HG02678 (cell line): ENCODE measurements at regions not wholly inside any gene's neighbourhood (a gene's known extent, or its start where the extent isn't known, plus 50 kb on each side); places are given as distances from the start of the nearest gene placed in this dataset.

Experiments
- ATAC-seq: cut with Tn5 transposase; IDR thresholded peaks from one replicate; pipeline ENCODE4 v1.9.1; 2021; ENCODE audit warnings: mild to moderate bottlenecking, moderate library complexity; ENCODE audit not compliant: unreplicated experiment

GRCh38 chr16:79408355-79408754, 192.2 kb downstream of the MAF start:
- ATAC-seq, result no peak

DNA sequence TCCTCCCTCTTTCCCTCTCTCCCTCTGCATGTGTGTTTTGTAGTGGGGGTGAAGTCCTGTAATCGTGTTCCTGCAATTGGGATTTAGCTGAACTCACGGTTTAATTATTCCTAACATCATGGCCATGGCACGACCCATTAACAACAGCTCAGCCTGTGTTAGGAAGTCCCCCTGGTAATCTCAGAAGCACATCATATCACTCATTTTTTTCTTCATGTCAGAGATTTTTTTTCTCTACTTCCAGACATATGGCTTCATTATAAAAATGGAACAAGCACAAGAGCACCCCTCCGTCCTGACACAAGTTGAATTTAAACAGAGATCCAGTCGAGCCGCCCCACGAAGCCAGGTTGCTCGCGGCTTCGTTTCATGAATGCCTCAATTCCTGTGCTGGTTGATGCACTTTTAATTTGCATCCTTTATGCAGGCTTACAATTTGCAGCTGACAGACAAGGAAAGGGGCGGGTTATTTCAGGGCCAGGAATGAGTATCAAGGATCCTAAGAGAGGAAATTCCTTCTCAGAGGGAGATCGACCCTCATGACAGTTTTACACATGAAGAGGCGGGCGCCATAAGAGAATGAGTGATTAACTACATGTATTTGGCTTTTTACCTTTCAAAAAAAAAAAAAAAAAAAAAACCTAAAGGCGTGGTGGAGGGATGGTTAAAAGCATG, 192.9 kb downstream of the MAF start:
- no peak for ATAC-seq

DNA sequence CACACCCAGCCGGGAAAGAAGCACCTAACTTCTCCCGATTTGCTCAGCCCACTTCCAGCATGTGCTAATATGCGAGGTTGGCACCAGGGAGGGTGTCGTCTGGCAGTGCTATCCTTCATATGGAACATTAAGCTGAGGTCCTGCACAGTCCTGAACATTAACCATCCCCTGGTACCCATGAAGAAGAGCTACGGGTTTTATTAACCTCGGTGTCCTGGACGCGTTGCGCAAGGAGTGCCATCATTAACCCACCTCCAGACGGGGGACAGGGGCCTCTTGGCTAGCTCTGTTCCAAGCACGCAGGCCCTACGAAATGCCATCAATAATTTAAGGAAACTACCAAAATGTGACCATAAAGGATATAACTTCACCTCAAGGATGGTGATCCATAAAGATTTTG, 193.5 kb downstream of the MAF start:
- no peak for ATAC-seq

DNA sequence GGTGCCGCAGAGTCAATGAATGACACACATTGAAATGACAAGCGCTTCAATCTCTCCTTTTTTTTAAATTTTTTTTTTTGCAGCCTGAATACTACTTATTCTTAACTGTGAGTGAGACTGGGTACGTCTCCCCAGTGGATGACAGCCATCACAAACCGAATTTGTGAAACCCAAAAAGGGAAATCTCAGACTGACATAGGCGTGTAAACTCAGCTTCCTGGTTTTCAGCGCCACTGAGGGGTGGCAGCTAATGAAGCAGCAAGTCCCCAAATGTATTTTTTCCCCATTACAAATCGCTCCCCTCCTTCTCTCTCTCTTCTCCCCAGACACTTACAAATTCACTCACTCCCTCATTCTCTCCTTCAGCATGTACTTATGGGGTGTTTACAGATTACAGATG, 196.0 kb downstream of the MAF start:
- no peak for ATAC-seq

- ATAC-seq, result no peak
Observed at GRCh38 chr16:79403534-79403933, 197.0 kb downstream of the MAF start.

DNA sequence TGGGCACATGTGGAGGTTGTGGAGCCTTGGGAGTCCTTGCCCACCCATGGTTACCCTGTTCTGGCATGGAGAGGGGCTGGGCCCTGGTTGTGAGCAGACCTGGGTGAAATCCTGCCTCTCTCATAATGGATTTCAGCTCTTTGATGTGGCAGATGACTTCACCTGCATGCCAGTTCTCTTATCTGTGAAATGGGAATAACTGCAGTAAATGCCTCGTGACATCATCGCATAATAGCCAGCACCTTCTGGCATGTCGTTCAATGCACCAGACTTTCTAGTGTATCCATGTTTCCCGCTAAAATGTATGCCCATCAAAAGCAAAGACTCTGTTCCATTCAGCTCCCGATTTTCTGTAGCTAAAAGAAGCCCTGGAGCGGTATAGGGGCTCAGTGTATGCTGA, 197.6 kb downstream of the MAF start:
- ATAC-seq, result no peak

GRCh38 chr16:79402356-79402755, 198.2 kb downstream of the MAF start:
- ATAC-seq, result no peak

DNA sequence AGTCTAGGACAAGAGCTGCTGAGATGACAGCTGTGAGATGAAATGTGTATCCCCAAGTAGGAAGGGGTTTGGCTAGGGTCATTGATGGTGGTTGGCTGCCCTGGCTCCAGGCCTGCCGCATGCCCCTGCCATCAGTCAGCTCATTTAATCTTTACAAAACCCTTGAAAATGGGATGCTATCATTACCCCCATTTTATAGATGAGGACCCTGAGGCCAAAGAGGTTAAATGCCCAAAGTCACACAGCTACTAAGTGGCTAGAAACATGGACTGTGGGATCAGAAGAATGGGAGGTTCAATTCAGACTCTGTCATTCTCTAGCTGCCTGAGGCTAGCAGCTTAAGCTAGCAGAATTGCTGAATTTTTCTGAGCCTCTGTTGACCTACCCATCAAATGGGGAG, 198.8 kb downstream of the MAF start:
- no peak for ATAC-seq

GRCh38 chr16:79401157-79401556, 199.4 kb downstream of the MAF start:
- no peak for ATAC-seq

GRCh38 chr16:79400462-79401149, 199.9 kb downstream of the MAF start:
- ATAC-seq, result no peak

DNA sequence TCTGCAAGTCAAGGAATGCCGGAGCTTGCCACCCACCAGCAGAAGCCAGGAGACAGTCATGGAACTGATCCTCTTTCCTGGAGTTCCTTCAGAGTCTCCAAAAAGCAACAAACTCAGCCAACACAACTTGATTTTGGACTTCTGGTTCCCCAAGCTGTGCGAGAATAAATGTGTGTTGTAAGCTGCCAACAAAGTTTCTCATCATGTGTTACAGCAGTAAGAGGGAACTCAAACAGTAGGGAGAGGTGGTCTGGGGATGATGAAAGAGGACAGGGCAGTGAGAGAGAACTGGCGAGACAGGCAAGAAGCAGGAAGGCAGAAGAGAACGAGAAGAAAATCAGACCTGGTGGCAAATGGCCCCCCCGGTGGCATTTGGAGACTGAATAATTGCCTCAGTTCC, 204.9 kb downstream of the MAF start:
- no peak for ATAC-seq

GRCh38 chr16:79394206-79394605, 206.3 kb downstream of the MAF start:
- ATAC-seq, result no peak

DNA sequence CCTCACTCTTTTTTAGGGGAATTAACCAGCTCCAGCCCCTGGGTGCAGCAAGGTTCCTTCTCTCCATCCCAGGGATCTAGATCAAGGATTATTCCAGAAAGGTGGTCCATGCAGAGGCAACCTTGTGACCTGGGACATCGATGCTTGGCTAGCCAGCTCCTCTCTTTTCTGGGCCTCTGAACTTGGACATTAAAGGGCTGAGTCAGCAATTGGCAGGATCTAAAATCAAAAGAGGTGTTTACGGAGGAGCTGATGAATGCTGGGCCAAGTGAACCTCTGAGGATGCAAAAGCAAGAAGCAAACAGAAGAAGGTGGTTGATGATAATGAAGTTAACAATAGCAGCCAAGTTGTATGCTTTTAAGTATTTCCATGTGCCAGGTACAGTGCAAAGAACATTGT, 207.0 kb downstream of the MAF start:
- no peak for ATAC-seq

- ATAC-seq, result no peak
Observed at GRCh38 chr16:79393127-79393526, 207.4 kb downstream of the MAF start.

GRCh38 chr16:79392081-79392480, 208.5 kb downstream of the MAF start:
- ATAC-seq, result no peak

- ATAC-seq, result no peak
Observed at GRCh38 chr16:79391395-79391794, 209.1 kb downstream of the MAF start.

DNA sequence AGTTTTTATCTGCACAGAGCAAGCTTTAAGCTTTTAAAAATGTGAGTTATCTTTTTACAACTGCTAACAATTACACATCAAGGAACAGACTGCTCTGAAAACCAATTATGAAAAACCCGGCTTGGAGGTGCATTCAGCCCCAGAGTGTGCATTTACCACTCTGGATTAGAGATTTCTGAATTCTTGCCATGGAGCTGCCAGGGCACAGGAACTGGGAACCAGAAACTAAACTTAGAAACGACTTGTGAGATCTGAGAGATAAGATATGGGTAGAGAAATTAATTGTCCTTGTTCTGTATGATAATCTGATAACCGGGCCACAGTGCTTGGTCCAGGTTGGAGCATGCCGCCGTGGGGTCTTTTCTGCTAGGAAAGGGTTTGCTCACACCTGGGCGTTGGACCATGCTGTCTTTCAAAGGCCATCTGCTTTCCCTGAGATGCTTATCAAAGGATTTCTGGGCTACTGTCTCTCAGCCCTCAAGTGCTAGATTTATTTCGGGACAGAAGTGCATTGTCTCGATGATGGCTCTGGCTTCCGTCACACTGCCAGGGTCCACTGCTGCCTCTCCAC, 210.0 kb downstream of the MAF start:
- ATAC-seq, result no peak

- ATAC-seq, result no peak
Observed at GRCh38 chr16:79388396-79388795, 212.1 kb downstream of the MAF start.

DNA sequence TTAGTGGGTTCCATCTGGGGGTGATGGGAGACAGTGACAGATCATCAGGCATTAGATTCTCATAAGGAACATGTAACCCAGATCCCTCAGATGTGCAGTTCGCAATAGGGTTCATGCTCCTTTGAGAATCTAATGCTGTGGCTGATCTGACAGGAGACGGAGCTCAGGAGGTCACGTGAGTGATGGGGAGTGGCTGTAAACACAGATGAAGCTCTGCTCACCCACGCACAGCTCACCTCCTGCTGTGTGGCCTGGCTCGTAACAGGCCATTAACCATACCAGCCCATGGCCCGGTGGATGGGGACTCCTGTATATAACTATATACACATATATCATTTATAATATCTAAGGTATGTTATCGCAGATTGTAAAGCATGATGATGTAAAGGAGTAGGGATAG, 214.2 kb downstream of the MAF start:
- no peak for ATAC-seq

- no peak for ATAC-seq
Observed at GRCh38 chr16:79381603-79382042, 218.9 kb downstream of the MAF start.

GRCh38 chr16:79380995-79381602, 219.4 kb downstream of the MAF start:
- ATAC-seq, result no peak

GRCh38 chr16:79379095-79379494, 221.4 kb downstream of the MAF start:
- ATAC-seq, result no peak
